Upper lobe of left lung (tissue), 4 donors: ENCODE measurements at regions not wholly inside any gene's neighbourhood (a gene's known extent, or its start where the extent isn't known, plus 50 kb on each side); places are given as distances from the start of the nearest gene placed in this dataset.

Source experiments
- EP300 ChIP-seq, 4 donors: sonication (generic); formaldehyde crosslinking; IDR thresholded peaks; one replicate each; pipeline ENCODE4 v1.5.1; 2017; ENCODE audit warnings: antibody characterized with exemption in 4 of 4, control low read depth in 2 of 4
- TF ChIP-seq, protein P1 (sequence below), 6 experiments: fragments of 450-650 bp in 4 of 6; fragments of 200-600 bp in 2 of 6; sonication (generic) in 2 of 6; IDR thresholded peaks; one replicate each; pipeline ENCODE4 v1.5.1; 2016 to 2019; ENCODE audit warnings: antibody characterized with exemption in 6 of 6

DNA sequence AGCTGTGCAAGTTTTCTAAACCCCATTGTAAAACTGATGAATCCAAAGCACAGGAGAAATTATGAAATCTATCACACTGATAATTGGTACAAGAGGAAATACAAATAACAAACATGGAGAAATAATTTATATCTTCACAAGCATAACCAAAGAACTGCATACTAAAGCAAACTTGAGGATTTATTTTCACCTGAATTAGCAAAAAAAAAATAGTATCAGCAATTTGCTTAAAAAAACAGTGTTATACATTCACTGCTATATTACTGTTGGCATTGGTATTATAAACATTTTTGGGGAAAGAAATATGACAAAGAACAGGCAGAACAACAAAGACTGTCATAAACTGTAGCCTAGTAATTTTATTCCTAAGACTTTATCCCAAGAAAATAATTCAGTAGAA is 230.8 kb upstream of the NRP1 start:
- TF ChIP-seq, protein P1, sequence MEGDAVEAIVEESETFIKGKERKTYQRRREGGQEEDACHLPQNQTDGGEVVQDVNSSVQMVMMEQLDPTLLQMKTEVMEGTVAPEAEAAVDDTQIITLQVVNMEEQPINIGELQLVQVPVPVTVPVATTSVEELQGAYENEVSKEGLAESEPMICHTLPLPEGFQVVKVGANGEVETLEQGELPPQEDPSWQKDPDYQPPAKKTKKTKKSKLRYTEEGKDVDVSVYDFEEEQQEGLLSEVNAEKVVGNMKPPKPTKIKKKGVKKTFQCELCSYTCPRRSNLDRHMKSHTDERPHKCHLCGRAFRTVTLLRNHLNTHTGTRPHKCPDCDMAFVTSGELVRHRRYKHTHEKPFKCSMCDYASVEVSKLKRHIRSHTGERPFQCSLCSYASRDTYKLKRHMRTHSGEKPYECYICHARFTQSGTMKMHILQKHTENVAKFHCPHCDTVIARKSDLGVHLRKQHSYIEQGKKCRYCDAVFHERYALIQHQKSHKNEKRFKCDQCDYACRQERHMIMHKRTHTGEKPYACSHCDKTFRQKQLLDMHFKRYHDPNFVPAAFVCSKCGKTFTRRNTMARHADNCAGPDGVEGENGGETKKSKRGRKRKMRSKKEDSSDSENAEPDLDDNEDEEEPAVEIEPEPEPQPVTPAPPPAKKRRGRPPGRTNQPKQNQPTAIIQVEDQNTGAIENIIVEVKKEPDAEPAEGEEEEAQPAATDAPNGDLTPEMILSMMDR (IDR thresholded peaks at IDR 0.05): no peak
- no peak for TF ChIP-seq EP300 (IDR thresholded peaks at IDR 0.05)
